Upper lobe of left lung (tissue), 6 donors: ENCODE measurements at regions not wholly inside any gene's neighbourhood (a gene's known extent, or its start where the extent isn't known, plus 50 kb on each side); places are given as distances from the start of the nearest gene placed in this dataset.

Experiments
- ATAC-seq, 2 donors: fragments of 200-7000 bp; cut with Tn5 transposase; one replicate each; pipeline ENCODE4 v1.9.1; 2022; ENCODE audit warnings: mild to moderate bottlenecking in 2 of 2, moderate library complexity in 2 of 2; ENCODE audit not compliant: low FRiP score in 2 of 2
- DNase-seq, 2 donors: peaks; one replicate each; pipeline ENCODE4 v3.0.0-alpha.2; 2019 to 2020
- H3K27ac ChIP-seq, 4 donors: fragments of 200-600 bp; sonication (generic); one replicate each; pipeline ENCODE4 v1.5.1; 2016 to 2019
- H3K27me3 ChIP-seq, 4 donors: fragments of 200-600 bp; sonication (generic); one replicate each; pipeline ENCODE4 v1.5.1; 2017 to 2019
- H3K36me3 ChIP-seq, 4 donors: fragments of 200-600 bp; sonication (generic); one replicate each; pipeline ENCODE4 v1.5.1; 2016 to 2019
- H3K4me1 ChIP-seq, 4 donors: fragments of 200-600 bp; sonication (generic); one replicate each; pipeline ENCODE4 v1.5.1; 2018 to 2019
- H3K4me3 ChIP-seq, 4 donors: fragments of 200-600 bp; sonication (generic); one replicate each; pipeline ENCODE4 v1.5.1; 2017 to 2019; ENCODE audit warnings: mild to moderate bottlenecking in 2 of 4, moderate library complexity in 1 of 4
- H3K9me3 ChIP-seq, 4 donors: fragments of 200-600 bp; sonication (generic); one replicate each; pipeline ENCODE4 v1.5.1; 2018 to 2019
- CTCF ChIP-seq, 6 experiments: fragments of 450-650 bp in 4 of 6; fragments of 200-600 bp in 2 of 6; sonication (generic) in 2 of 6; IDR thresholded peaks; one replicate each; pipeline ENCODE4 v1.5.1; 2016 to 2019; ENCODE audit warnings: antibody characterized with exemption in 6 of 6
- EP300 ChIP-seq, 4 donors: sonication (generic); formaldehyde crosslinking; IDR thresholded peaks; one replicate each; pipeline ENCODE4 v1.5.1; 2017; ENCODE audit warnings: antibody characterized with exemption in 4 of 4, control low read depth in 2 of 4
- POLR2A ChIP-seq, 4 donors: fragments of 450-650 bp; IDR thresholded peaks; one replicate each; pipeline ENCODE4 v1.5.1; 2016 to 2017; ENCODE audit warnings: antibody characterized with exemption in 4 of 4, mild to moderate bottlenecking in 2 of 4
- POLR2AphosphoS5 ChIP-seq, 2 donors: sonication (generic); formaldehyde crosslinking; IDR thresholded peaks; one replicate each; pipeline ENCODE4 v1.5.1; 2017; ENCODE audit warnings: antibody characterized with exemption in 2 of 2
- WGBS, 2 donors: methylation state at CpG; one replicate each; pipeline ENCODE4 v1.1.5; 2017 to 2018; 5-methylcytosine and 5-hydroxymethylcytosine counted together
- donor health status: DM: no; HTN: no; CAD: no; lungs with moderate emphysema.
- donor health status: DM: no; HTN: yes; CAD: no; lungs with severe emphysema.

DNA sequence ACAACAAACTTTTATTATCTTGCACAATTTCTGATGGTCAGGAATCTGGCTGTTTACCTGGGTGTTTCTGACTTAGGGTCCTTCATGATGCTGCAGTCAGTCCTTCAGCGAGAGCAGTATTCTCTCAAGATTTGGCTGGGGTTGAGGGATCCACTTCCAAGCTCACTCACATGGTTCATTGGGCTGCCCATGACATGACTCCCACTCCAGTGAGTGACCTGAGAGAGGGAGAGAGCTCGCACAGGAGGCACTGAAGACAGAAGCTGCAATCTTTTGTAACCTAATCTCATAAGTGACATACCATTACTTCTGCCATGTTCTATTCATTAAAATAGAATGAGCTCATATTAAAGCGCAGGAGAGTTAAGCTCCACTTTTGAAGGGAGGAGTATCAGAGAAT is 212.6 kb downstream of the SPATA31D1 start:
- DNase-seq (no peak), ATAC-seq (no peak)
- WGBS, 2 donors = 88 to 97% methylated on average over 3 of the region's 3 CpGs
- Histone ChIP-seq H3K27me3 (no peaks in the 10 kb centered on the region), H3K36me3 (no peaks in the 10 kb centered on the region), H3K27ac (no peak overlapping the region), H3K4me3 (no peak overlapping the region), H3K4me1 (no peaks in the 10 kb centered on the region), H3K9me3 (no peaks in the 10 kb centered on the region)
- no peak for TF ChIP-seq POLR2AphosphoS5 (IDR thresholded peaks at IDR 0.05)
- TF ChIP-seq EP300 (IDR thresholded peaks at IDR 0.05) = no peak
- TF ChIP-seq CTCF (IDR thresholded peaks at IDR 0.05) = no peak
- no peak for TF ChIP-seq POLR2A (IDR thresholded peaks at IDR 0.05)

DNA sequence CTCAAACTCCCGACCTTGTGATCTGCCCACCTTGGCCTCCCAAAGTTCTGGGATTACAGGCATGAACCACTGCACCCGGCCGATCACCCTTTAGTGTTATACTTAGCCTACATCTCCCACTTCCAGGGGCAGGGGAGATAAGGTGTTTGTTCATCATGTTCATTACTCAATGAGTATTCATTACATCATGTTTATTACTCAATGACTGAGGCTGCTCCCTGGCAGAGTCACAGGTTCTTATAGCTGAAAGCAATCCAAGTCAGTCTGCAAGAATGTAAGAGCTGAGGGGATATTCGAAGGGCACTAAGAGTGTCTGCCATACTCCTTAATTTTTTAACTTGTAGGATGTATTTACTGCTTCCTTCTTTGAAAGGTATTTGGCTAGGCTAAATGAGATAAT is 214.2 kb downstream of the SPATA31D1 start:
- no peak for ATAC-seq
- 76 to 77% methylated on average over 4 of the region's 4 CpGs for WGBS, 2 donors
- no peaks in the 10 kb centered on the region for H3K4me1 ChIP-seq
- no peaks in the 10 kb centered on the region for H3K36me3 ChIP-seq
- DNase-seq = no peak
- TF ChIP-seq POLR2AphosphoS5 (IDR thresholded peaks at IDR 0.05) (no peak), EP300 (IDR thresholded peaks at IDR 0.05) (no peak), CTCF (IDR thresholded peaks at IDR 0.05) (no peak), POLR2A (IDR thresholded peaks at IDR 0.05) (no peak)
- H3K27me3 ChIP-seq = no peaks in the 10 kb centered on the region
- no peak overlapping the region for H3K4me3 ChIP-seq
- H3K9me3 ChIP-seq = no peaks in the 10 kb centered on the region
- H3K27ac ChIP-seq = no peak overlapping the region

DNA sequence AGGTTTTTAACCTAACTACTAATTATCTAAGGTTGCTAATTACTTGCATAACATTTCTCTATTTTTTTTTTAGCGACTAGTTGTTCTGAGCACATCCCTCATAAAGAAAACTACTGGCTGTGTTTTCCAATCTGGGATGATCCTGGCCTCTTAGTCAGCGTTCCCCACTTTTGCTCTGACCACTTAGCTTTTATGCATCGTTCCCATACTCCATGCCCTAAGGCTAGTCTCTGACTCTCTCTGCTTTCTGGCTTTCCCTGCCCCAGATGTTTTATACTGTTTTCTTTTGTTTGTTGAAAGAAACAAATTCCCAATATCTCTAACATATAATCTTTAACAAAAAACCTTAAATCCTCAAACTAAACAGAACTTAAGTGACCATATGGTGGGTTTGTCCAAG is 217.9 kb downstream of the SPATA31D1 start:
- Histone ChIP-seq H3K36me3 (no peaks in the 10 kb centered on the region), H3K27me3 (no peaks in the 10 kb centered on the region), H3K4me3 (no peak overlapping the region), H3K4me1 (no peaks in the 10 kb centered on the region), H3K9me3 (no peaks in the 10 kb centered on the region), H3K27ac (no peak overlapping the region)
- TF ChIP-seq CTCF (IDR thresholded peaks at IDR 0.05) = no peak
- TF ChIP-seq EP300 (IDR thresholded peaks at IDR 0.05) = no peak
- no peak for TF ChIP-seq POLR2A (IDR thresholded peaks at IDR 0.05)
- no peak for TF ChIP-seq POLR2AphosphoS5 (IDR thresholded peaks at IDR 0.05)
- ATAC-seq (no peak), DNase-seq (no peak)
- WGBS, 2 donors = 91 to 97% methylated on average over 3 of the region's 3 CpGs

DNA sequence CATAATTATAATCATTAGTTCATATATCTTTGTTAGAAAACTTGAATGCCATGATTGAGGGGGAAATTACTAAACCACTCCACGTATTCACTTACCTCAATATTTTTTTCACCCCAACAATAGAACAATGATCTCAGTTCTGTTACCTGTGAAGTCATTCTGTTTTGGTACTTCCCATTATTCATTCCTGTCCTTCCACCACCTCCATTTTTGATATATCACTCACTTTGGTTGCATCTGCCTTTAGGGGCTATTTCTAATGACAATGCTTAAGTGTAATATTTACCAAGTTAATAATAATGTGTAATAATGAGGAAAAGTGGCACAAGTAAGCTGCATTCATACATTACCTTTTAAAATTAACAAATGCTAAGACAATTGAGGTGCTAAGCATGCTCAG is 218.4 kb downstream of the SPATA31D1 start:
- Histone ChIP-seq H3K4me1 (no peaks in the 10 kb centered on the region), H3K9me3 (no peaks in the 10 kb centered on the region), H3K36me3 (no peaks in the 10 kb centered on the region), H3K4me3 (no peak overlapping the region), H3K27ac (no peak overlapping the region), H3K27me3 (no peaks in the 10 kb centered on the region)
- no peak for DNase-seq
- no peak for TF ChIP-seq POLR2AphosphoS5 (IDR thresholded peaks at IDR 0.05)
- TF ChIP-seq CTCF (IDR thresholded peaks at IDR 0.05) = no peak
- no peak for TF ChIP-seq EP300 (IDR thresholded peaks at IDR 0.05)
- no peak for TF ChIP-seq POLR2A (IDR thresholded peaks at IDR 0.05)
- no peak for ATAC-seq
- 90 to 91% methylated on average over 1 of the region's 1 CpG for WGBS, 2 donors

- Histone ChIP-seq H3K4me3 (no peak overlapping the region), H3K27ac (no peak overlapping the region), H3K4me1 (no peaks in the 10 kb centered on the region), H3K36me3 (no peaks in the 10 kb centered on the region), H3K27me3 (no peaks in the 10 kb centered on the region), H3K9me3 (peaks cover 0 to 3% (median 0%) of the 10 kb centered on the region in 4 donors)
- 90 to 91% methylated on average over 2 of the region's 2 CpGs for WGBS, 2 donors
- TF ChIP-seq POLR2A (IDR thresholded peaks at IDR 0.05) = no peak
- DNase-seq = no peak
- ATAC-seq = no peak
Observed at GRCh38 chr9:82208741-82209450, 220.3 kb downstream of the SPATA31D1 start.
